Panc1 (cell line): ENCODE measurements at regions not wholly inside any gene's neighbourhood (a gene's known extent, or its start where the extent isn't known, plus 50 kb on each side); places are given as distances from the start of the nearest gene placed in this dataset.

Source experiments
- ATAC-seq: fragments of 200-7000 bp; cut with Tn5 transposase; 2 replicates; pipeline ENCODE4 v1.9.1; 2020; ENCODE audit warnings: mild to moderate bottlenecking, moderate library complexity
- BruUV-seq: library from RNA; stranded (reverse); fragments of 400-500 nt; replicated peaks from 2 replicates; lab custom pipeline; 2021; lab: Mats Ljungman, UMichigan
- CTCF ChIA-PET: fragments of 300-600 bp; sonication (Branson Sonifier 250); formaldehyde crosslinking; loops from one replicate; lab custom pipeline; 2022; ENCODE audit warnings: antibody characterized with exemption; lab: Charles Lee
- POLR2A ChIA-PET: fragments of 300-600 bp; sonication (Branson Sonifier 250); formaldehyde crosslinking; loops from one replicate; lab custom pipeline; 2022; ENCODE audit warnings: antibody characterized with exemption; lab: Charles Lee
- DNase-seq: peaks from one replicate; pipeline ENCODE4 v3.0.0-alpha.2; 2010; ENCODE audit warnings: low read depth, low spot score
- H3K27ac ChIP-seq: 2 replicates; pipeline ENCODE4 v1.5.1; 2011; ENCODE audit warnings: mild to moderate bottlenecking, low read length, inconsistent platforms
- H3K27me3 ChIP-seq: fragments of 200-500 bp; sonication (Bioruptor generic); 2 replicates; pipeline ENCODE4 v1.6.0; 2014; ENCODE audit warnings: low read length, inconsistent platforms; ENCODE audit not compliant: control insufficient read depth, insufficient read depth
- H3K36me3 ChIP-seq: fragments of 200-500 bp; sonication (Bioruptor generic); 2 replicates; pipeline ENCODE4 v1.5.1; 2014; ENCODE audit warnings: inconsistent platforms, mild to moderate bottlenecking, low read length, moderate library complexity; ENCODE audit not compliant: control insufficient read depth, insufficient read depth
- H3K4me1 ChIP-seq: 2 replicates; pipeline ENCODE4 v1.5.1; 2011; ENCODE audit warnings: inconsistent platforms, mild to moderate bottlenecking, low read length, moderate library complexity; ENCODE audit not compliant: control insufficient read depth, insufficient read depth
- H3K4me3 ChIP-seq, 2 experiments: 2 replicates each; pipeline ENCODE4 v1.5.1; 2011 to 2012; ENCODE audit warnings: low read depth in 2 of 2, low read length in 2 of 2, mild to moderate bottlenecking in 2 of 2, inconsistent platforms in 1 of 2, moderate library complexity in 1 of 2
- H3K9me3 ChIP-seq: fragments of 200-500 bp; sonication (Bioruptor generic); 2 replicates; pipeline ENCODE4 v1.5.1; 2014; ENCODE audit warnings: low read depth, mild to moderate bottlenecking, inconsistent platforms, low read length, moderate library complexity; ENCODE audit not compliant: control insufficient read depth, insufficient read depth
- CTCF ChIP-seq: fragments of 450-650 bp; IDR thresholded peaks from 2 replicates; pipeline ENCODE4 v1.5.1; 2017; ENCODE audit warnings: mild to moderate bottlenecking
- POLR2AphosphoS5 ChIP-seq: IDR thresholded peaks from 2 replicates; pipeline ENCODE4 v1.6.1; 2012; ENCODE audit warnings: mild to moderate bottlenecking, low read depth, low read length, moderate library complexity
- REST ChIP-seq, 2 experiments: IDR thresholded peaks; 2 replicates each; pipeline ENCODE4 v1.6.1; 2011 to 2012; ENCODE audit warnings: low read depth in 2 of 2, control low read depth in 1 of 2, low read length in 1 of 2, mild to moderate bottlenecking in 1 of 2, moderate library complexity in 1 of 2; ENCODE audit not compliant: insufficient read depth in 1 of 2
- SIN3A ChIP-seq: IDR thresholded peaks from 2 replicates; pipeline ENCODE4 v1.6.1; 2012; ENCODE audit warnings: low read depth, mild to moderate bottlenecking, low read length, moderate library complexity, borderline replicate concordance; ENCODE audit not compliant: insufficient read depth
- TCF7L2 ChIP-seq: IDR thresholded peaks from 2 replicates; pipeline ENCODE4 v1.6.1; 2011; ENCODE audit warnings: mild to moderate bottlenecking, low read depth, low read length, inconsistent platforms
- in situ Hi-C: cut with HindIII; loops from 2 replicates; pipeline ENCODE4 v1.10.0; 2016; ENCODE audit warnings: low sequenced_read_pairs, low pct_unique_long_range_greater_than_20kb
- intact Hi-C: fragments of 100-400 bp; cut with micrococcal nuclease; formaldehyde crosslinking; loops from one replicate; pipeline ENCODE4 v1.10.0; 2022; ENCODE audit not compliant: unreplicated experiment

- ATAC-seq (no peak), DNase-seq (no peak)
- CTCF ChIA-PET: no interaction called here
- Histone ChIP-seq H3K27ac (peak overlapping the region; percentile 23; the same call in 1 of the 2 replicates), H3K4me3 (no peak overlapping the region), H3K4me1 (peaks cover 24% of the 10 kb centered on the region), H3K36me3 (no peaks in the 10 kb centered on the region), H3K27me3 (no peaks in the 10 kb centered on the region), H3K9me3 (0 out of 2 replicates have a peak, but pooled peaks cover 2% of the 10 kb centered on the region)
- TF ChIP-seq CTCF (no peak), SIN3A (no peak), POLR2AphosphoS5 (no peak), TCF7L2 (no peak), REST (IDR thresholded peaks at IDR 0.05; ENCODE audit: insufficient read depth in 1 of 2, low read depth in 2 of 2, low read length in 1 of 2) (no peak)
- in situ Hi-C loops: no loop called here
- intact Hi-C loops: no loop called here
- no TSS peak for BruUV-seq
- POLR2A ChIA-PET: no interaction called here
These were observed 258.2 kb upstream of the MAGI2 start for GRCh38 chr7:79711660-79712059.

GRCh38 chr7:79709574-79710409 lies 256.3 kb upstream of the MAGI2 start:
- ChIA-PET POLR2A (no interaction called here), CTCF (no interaction called here)
- TF ChIP-seq REST (IDR thresholded peaks at IDR 0.05; ENCODE audit: insufficient read depth in 1 of 2, low read depth in 2 of 2, low read length in 1 of 2): no peak; a peak in 1 of 4 replicates
- peak; percentile 59; the same call in 1 of the 2 replicates for TF ChIP-seq POLR2AphosphoS5
- TF ChIP-seq CTCF: no peak
- no peak for TF ChIP-seq SIN3A
- peak; percentile 94 for TF ChIP-seq TCF7L2
- ATAC-seq (peak; percentile 96), DNase-seq (peak; percentile 41)
- Histone ChIP-seq H3K4me1 (peaks cover 24% of the 10 kb centered on the region), H3K27ac (peak overlapping the region; percentile 77; the same call in 1 of the 2 replicates), H3K4me3 (peak overlapping the region; percentile 3 to 5; a peak in 2 of 4 replicates), H3K27me3 (no peaks in the 10 kb centered on the region), H3K9me3 (0 out of 2 replicates have a peak, but pooled peaks cover 2% of the 10 kb centered on the region), H3K36me3 (no peaks in the 10 kb centered on the region)
- in situ Hi-C loops (no loop called here), intact Hi-C loops (no loop called here)
- BruUV-seq: no TSS peak
